ENCODE measurements at regions not wholly inside any gene's neighbourhood (a gene's known extent, or its start where the extent isn't known, plus 50 kb on each side); places are given as distances from the start of the nearest gene placed in this dataset.

DNA sequence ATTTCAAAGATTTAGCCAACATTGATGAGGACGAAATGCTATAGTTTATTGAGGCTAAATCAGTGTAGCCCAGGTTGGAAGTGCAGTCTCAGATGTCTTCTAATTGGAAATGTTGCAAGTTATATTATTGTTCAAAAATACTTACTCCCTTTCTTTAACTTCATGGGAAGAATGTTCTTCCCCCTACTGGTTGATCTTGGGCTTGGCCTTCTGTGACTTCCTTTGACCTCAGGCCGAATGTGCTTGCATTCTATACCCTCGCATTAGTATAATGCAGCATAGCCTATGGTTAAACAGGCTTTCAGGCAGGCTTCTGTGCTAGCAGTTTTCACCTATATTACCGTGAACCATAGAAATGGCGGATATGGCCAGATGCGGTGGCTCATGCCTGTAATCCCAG, 77.3 kb downstream of the RPE65 start:
- TF ChIP-seq EZH2phosphoT487 (IDR thresholded peaks at IDR 0.05; ENCODE audit: insufficient read depth, low read depth) (no peak), EZH2 (IDR thresholded peaks at IDR 0.05; ENCODE audit: insufficient read depth, poor library complexity, severe bottlenecking) (no peak)
